Cardiac muscle cell (in vitro differentiated cells and primary cell): ENCODE measurements at regions not wholly inside any gene's neighbourhood (a gene's known extent, or its start where the extent isn't known, plus 50 kb on each side); places are given as distances from the start of the nearest gene placed in this dataset.

Source experiments
- DNase-seq, 2 donors: peaks; one replicate each; pipeline versions ENCODE4 v3.0.0 to v3.0.0-alpha.2; 2010 to 2017; ENCODE audit warnings: low read depth in 1 of 2, low spot score in 1 of 2
- H3K27ac ChIP-seq: fragments of 200-600 bp; sonication (generic); 2 replicates; pipeline ENCODE4 v1.5.1; 2016
- H3K27me3 ChIP-seq: fragments of 200-600 bp; sonication (generic); 2 replicates; pipeline ENCODE4 v1.6.0; 2016; ENCODE audit warnings: control low read depth
- H3K36me3 ChIP-seq: fragments of 200-600 bp; sonication (generic); 2 replicates; pipeline ENCODE4 v1.5.1; 2016; ENCODE audit warnings: control low read depth
- H3K4me1 ChIP-seq: fragments of 200-600 bp; sonication (generic); 2 replicates; pipeline ENCODE4 v1.8.1; 2017; ENCODE audit warnings: low read depth, mild to moderate bottlenecking, mixed run types
- H3K4me3 ChIP-seq: fragments of 200-600 bp; sonication (generic); 2 replicates; pipeline ENCODE4 v1.5.1; 2016; ENCODE audit warnings: mild to moderate bottlenecking
- H3K9me3 ChIP-seq: fragments of 200-600 bp; sonication (generic); 2 replicates; pipeline ENCODE4 v1.5.1; 2017; ENCODE audit warnings: low read depth, mild to moderate bottlenecking, control low read depth
- TF ChIP-seq, protein P1 (sequence below): IDR thresholded peaks from 2 replicates; pipeline ENCODE4 v1.5.1; 2012; ENCODE audit warnings: low read depth, mild to moderate bottlenecking, low read length

DNA sequence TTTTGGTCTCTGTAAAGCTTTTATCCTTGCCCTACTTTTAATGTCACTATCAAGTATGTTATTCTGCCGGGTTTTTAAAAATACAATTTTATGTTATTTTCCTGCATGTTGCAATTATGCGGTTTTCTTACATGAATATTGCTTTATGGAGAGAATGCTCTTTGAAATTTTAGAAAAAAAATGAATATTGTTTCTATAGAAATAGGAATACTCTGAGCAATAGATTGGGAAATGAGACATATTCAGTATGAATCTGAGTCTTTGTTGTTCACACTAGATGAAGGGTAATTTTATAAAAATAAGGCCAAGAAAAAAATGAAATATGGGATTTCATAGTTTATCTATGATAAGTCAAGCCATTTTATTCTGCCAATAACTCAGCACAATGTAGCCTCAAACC, 142.2 kb upstream of the DTNA start:
- Histone ChIP-seq H3K9me3 (no peaks in the 10 kb centered on the region), H3K27me3 (no peaks in the 10 kb centered on the region), H3K4me3 (no peak overlapping the region), H3K27ac (no peak overlapping the region), H3K4me1 (no peaks in the 10 kb centered on the region), H3K36me3 (no peaks in the 10 kb centered on the region)
- TF ChIP-seq, protein P1, sequence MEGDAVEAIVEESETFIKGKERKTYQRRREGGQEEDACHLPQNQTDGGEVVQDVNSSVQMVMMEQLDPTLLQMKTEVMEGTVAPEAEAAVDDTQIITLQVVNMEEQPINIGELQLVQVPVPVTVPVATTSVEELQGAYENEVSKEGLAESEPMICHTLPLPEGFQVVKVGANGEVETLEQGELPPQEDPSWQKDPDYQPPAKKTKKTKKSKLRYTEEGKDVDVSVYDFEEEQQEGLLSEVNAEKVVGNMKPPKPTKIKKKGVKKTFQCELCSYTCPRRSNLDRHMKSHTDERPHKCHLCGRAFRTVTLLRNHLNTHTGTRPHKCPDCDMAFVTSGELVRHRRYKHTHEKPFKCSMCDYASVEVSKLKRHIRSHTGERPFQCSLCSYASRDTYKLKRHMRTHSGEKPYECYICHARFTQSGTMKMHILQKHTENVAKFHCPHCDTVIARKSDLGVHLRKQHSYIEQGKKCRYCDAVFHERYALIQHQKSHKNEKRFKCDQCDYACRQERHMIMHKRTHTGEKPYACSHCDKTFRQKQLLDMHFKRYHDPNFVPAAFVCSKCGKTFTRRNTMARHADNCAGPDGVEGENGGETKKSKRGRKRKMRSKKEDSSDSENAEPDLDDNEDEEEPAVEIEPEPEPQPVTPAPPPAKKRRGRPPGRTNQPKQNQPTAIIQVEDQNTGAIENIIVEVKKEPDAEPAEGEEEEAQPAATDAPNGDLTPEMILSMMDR, result no peak
- DNase-seq, result no peak

DNA sequence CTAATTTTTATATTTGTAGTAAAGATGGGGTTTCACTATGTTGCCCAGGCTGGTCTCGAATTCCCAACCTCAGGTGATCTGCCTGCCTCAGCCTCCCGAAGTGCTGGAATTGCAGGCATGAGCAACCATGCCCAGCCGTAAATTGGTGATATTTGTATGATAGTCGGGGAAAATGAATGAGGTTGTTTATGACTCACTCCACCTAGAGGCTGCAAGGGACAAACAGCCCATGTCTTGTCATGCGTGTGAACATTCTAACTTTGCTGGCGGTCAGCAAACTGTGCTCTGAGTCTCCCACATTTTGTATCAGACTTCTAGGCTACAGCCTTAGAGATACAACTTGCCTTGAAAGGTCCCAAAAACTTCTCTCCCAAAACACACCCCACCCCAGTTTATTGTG, 133.5 kb upstream of the DTNA start:
- no peak for DNase-seq
- H3K27me3 ChIP-seq, result no peaks in the 10 kb centered on the region
- no peaks in the 10 kb centered on the region for H3K9me3 ChIP-seq
- H3K36me3 ChIP-seq, result no peaks in the 10 kb centered on the region
- TF ChIP-seq, protein P1, result no peak
- H3K4me3 ChIP-seq, result no peak overlapping the region
- no peaks in the 10 kb centered on the region for H3K4me1 ChIP-seq
- no peak overlapping the region for H3K27ac ChIP-seq

DNA sequence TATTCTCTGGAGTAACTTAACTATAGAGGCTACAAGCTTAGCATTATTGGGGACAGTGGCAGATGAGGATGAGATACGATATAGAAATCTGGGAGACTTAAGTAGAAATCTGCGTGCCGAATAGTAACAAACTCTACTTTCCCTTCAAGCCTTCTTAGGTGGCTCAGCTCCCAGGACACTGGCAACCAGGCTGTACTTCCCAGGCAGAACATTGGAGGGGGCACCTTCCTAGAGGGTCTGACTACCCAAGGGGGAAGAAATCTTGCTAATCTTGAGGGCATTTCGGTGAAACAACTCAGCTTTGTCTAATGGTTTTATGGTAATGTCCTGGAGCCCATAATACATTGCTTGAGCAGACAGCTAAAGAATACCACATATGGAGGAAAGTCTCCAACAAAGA, 126.2 kb upstream of the DTNA start:
- H3K4me3 ChIP-seq, result no peak overlapping the region
- no peaks in the 10 kb centered on the region for H3K27me3 ChIP-seq
- no peaks in the 10 kb centered on the region for H3K4me1 ChIP-seq
- no peaks in the 10 kb centered on the region for H3K36me3 ChIP-seq
- no peaks in the 10 kb centered on the region for H3K9me3 ChIP-seq
- H3K27ac ChIP-seq, result no peak overlapping the region
- TF ChIP-seq, protein P1, result no peak
- no peak for DNase-seq

DNA sequence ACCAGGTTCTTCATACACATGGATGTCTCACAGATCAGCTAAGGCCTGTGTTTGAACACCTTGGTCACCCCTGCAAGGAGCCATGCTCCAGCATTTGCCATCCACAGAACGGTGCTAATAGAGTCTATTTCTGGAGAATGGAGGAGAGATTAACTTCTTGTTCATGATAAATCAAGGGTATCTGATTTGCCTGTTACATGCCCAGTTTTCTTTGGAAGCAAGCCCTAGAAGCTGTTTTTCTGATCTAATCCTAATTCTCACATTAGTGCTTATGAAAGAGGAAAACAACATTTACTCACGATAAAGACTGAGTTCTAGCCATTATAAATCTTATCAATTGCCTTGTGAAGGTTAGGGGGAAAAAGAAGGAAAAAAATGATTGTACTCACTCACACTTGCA, 119.6 kb upstream of the DTNA start:
- H3K27ac ChIP-seq, result no peak overlapping the region
- DNase-seq, result no peak
- H3K9me3 ChIP-seq, result no peaks in the 10 kb centered on the region
- no peak overlapping the region for H3K4me3 ChIP-seq
- TF ChIP-seq, protein P1, result no peak
- H3K36me3 ChIP-seq, result no peaks in the 10 kb centered on the region
- peaks cover 34% of the 10 kb centered on the region for H3K4me1 ChIP-seq
- no peaks in the 10 kb centered on the region for H3K27me3 ChIP-seq

DNA sequence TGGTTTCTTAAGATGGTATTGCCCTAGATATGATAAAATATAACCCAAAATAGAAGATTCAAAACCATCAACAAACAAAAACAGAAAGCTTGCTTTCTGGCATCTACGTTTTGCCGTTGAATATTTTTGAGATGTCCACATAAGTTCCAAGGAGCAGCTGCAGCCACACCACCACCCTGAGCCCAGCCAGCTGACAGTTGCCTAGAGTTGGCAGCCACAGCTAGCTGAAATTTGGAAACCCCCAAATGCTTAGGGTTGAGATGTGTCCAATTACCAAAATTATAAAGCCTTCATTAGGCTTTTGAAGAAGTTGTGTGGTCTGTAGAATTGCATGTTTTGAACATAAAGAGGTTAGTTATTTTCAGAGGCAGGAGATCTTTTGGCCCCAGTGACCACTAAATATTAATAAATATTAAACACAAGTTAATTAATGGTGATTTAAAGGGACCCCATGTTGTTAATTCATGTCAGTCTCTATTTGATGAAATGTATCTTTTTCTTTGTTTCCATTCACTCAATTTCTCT, 118.1 kb upstream of the DTNA start:
- no peak for DNase-seq
- Histone ChIP-seq H3K4me1 (peaks cover 40% of the 10 kb centered on the region), H3K27ac (peak overlapping the region; percentile 97), H3K36me3 (no peaks in the 10 kb centered on the region), H3K27me3 (no peaks in the 10 kb centered on the region), H3K4me3 (no peak overlapping the region), H3K9me3 (no peaks in the 10 kb centered on the region)
- TF ChIP-seq, protein P1, result no peak

DNA sequence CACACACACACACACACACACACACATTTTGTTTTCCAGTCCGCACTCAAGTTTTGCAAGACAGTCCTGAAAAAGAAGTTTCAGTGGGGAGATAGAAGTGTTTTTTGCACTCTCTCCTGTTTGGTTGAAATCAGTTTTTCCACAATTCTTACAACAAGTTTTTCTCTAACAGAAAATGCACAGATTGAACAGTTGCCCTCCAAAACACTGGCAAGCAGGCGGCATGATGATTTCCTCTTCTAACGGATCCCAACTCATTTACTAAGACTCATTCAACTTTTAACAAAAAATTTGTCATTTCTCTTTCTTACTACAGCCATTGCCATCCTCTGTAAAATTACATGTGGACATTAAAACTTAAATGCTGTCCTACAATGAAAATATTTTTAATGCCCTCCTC, 117.6 kb upstream of the DTNA start:
- no peak for DNase-seq
- H3K4me3 ChIP-seq, result peak overlapping the region; percentile 26
- peak overlapping the region; percentile 97 for H3K27ac ChIP-seq
- TF ChIP-seq, protein P1, result no peak
- H3K9me3 ChIP-seq, result no peaks in the 10 kb centered on the region
- no peaks in the 10 kb centered on the region for H3K27me3 ChIP-seq
- peaks cover 40% of the 10 kb centered on the region for H3K4me1 ChIP-seq
- H3K36me3 ChIP-seq, result no peaks in the 10 kb centered on the region
